ENCODE measurements at regions not wholly inside any gene's neighbourhood (a gene's known extent, or its start where the extent isn't known, plus 50 kb on each side); places are given as distances from the start of the nearest gene placed in this dataset.
"Not testable (repeated sequence)": the region's sequence is repeated elsewhere in the genome, so short reads cannot be mapped to it uniquely, and the experiment has no call there.

DNA sequence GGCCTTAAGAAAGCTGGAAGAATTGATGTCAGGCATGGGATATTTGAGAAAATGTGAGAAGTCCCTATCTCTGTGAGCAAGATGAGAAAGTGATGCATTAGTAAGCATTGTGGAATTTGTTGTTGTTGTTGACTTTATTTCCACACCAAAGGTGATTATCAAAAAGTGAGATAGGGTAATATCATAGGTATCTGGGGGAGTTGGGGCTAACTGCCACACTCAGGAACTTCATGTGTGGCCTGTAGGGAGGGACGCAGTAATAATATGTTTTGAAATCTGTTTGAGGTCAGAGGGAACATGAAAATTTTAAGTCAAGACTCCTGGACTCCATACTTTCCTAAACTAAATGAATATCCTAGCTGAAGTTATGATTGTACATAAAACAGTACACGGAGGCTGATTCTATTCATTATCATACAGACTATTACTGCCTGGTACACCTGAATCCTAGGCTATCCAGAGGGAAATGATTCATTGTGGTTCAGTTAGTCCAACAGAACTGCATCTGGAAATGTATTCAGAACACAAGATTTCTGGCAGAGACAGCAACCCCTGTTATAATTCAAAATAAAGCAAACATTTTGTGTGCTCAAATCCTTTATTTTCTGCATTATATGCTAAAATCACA lies 304.8 kb downstream of the CPS1 start:
- DNase-seq (ENCODE audit: low read depth) = no peak

DNA sequence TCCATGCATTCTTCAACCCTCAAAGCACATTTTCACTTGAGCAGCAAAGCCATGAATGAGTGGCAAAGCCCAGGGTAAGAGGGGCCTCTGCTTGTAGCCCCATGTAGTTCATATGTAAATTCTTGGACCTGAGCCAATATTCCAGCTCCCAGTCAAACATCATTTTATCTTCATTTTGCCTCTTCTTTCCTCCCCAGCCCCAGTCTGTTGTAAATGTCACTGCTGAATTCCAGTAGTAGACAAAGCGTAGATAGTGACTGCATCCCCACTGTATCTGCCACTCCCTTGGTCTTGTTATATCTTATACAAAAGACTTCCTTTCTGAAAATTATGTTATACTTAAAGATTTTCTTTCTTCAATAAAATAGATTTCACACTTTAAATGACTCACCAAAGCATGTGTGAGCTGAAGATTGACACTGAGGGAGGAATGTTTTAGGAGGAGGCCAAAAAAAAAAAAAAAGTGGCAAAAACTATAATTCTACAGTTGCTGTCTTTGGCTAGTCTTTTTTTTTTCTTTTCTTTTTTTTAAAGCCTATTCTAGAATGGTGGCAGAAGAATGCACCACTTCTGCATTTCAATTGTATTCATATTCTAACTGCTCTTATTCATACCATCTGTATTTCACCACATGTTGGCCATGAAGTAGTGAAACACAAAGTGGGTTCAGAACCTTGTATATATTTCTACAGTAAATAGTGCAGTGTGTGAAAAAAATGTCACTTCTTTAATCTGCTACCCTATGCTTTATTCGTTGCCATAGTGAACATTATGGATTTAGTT lies 306.1 kb downstream of the CPS1 start:
- no peak for DNase-seq (ENCODE audit: low read depth)

DNA sequence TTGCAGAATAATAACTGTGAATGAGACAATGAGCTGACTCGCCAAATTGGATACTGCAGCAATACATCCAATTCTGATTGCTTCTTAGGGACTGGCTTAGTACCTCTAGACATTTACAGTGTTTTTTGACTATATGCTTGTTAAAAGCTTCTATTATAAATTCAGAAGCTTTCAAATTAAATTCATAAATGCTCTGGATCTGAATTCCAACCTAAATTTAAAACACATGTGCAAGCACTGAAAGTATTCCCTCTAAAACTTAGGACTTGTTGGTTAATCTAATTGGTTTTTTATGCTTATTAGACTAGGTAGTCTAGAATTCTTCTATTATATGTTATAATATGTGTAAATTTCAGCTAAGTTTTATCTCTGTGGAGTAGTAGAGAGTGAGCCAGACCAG lies 306.9 kb downstream of the CPS1 start:
- no peak for DNase-seq (ENCODE audit: low read depth)

DNA sequence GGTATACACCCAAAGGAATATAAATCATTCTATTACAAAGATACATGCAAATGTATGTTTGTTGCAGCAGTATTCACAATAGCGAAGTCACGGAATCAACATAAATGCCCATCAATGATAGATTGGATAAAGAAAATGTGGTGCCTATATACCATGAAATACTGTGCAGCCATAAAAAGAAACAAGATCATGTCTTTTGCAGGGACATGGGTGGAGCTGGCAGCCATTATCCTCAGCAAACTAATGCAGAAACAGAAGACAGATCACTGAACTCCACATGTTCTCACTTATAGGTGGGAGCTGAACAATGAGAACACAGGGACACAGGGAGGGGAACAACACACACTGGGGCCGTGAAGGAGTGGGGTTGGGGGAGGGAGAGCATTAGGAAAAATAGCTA lies 315.2 kb downstream of the CPS1 start:
- DNase-seq (ENCODE audit: low read depth) = not testable (repeated sequence)

DNA sequence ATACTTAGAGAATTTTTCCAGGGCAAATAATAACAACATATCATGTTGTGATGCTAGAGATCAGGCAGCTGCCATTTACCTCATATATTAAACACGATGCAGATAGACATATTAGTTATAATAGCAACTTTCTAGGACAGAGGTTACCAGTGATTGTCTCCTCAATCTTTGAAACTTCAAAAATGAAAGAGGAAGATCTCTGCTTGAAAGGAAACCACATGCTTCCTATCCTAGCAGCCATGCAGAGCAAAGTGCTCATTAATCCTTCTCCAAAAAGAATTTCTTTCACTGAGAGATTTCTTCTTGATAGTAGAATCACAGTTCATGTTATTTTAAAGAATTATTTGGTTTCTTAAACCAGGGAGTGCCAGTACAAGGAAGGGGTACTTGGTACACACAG lies 317.2 kb downstream of the CPS1 start:
- DNase-seq (ENCODE audit: low read depth) = no peak

DNA sequence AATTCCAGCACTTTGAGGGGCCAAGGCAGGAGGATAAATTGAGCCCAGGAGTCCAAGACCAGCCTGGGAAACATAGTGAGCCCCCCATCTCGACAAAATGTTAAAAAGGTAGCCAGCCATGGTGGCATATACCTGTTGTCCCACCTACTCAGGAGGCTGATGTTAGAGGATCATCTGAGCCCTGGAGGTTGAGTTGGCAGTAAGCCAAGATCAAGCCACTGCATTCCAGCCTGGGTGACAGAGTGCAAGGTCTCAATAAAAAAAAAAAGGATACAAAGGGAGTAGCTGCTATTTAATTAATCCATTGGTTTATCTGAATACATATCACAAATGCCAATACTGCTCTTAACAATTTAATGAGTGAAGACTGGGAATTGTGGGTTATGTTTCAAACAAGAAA lies 327.8 kb downstream of the CPS1 start:
- no peak for DNase-seq (ENCODE audit: low read depth)

DNA sequence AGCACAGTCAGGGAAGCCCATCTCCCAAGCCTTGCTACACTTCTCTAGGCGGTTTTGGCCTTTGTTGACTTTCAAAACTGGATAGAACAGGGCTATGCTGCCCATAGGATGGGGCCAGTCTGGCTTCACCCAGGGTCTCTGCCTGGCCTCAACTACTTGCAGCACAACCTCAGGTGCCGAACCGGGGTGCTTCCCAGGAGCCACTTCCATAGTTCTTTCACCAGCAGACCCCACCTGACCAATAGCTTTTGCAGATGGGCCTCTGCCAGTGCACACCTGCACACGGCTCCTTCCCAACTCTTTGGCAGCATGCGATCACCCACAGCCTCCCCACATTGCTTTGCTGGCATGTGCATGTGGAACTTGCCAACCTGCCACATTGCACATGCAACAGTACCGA lies 331.6 kb downstream of the CPS1 start:
- DNase-seq (ENCODE audit: low read depth) = no peak

DNA sequence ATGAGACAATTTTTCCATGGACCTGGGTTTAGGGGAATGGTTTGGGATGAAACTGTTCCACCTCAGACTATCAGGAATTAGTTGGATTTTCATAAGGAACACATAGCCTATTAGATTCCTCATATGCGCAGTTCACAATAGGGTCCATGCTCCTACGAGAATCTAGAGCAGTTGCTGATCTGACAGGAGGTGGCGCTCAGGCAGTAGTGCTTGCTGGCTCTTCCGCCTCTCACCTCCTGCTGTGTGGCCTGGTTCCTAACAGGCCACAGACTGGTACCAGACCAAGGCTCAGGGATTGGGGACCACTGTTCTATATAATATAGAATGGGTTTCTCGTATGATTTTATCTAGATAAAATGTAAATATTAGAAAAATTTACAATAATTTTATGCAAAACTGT lies 338.7 kb downstream of the CPS1 start:
- DNase-seq (ENCODE audit: low read depth) = no peak

DNA sequence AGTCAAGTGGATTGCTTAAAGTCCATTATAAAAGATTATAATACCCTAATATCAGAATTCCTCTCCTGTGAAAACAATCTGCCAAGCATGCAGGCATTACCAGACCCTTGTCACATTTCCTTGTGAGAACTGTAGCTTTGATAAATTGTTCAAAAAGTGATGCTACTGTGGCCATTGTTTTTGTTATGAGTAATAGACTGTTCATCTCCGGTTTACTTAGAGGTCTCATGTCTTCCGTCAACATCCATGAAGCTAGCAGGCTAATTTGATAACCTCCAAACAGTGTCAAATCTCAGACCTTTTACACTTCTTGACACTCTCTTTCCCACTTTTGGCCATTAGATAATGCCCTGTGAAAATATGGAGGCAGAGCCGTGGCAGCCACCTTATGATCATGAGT lies 342.7 kb downstream of the CPS1 start:
- no peak for DNase-seq (ENCODE audit: low read depth)

DNA sequence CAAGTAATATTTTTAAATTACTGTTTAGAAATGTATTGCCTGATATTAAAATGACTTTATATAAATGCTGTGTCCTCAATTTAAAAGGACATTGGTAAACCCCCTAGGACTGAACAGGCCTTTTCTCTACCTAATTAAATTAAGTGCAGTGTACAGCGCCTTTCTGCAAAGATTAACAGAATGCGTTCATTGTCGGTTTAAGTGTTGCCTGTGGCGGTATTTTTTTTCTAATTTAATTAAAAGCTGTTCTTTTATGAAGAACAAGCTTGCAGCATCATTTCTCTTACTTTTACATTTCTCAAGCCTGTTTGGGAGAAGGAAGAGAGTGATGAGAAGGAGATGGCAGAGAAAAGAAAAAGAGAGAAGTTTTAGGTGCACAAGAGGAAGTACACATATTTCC lies 344.9 kb downstream of the CPS1 start:
- no peak for DNase-seq (ENCODE audit: low read depth)

DNA sequence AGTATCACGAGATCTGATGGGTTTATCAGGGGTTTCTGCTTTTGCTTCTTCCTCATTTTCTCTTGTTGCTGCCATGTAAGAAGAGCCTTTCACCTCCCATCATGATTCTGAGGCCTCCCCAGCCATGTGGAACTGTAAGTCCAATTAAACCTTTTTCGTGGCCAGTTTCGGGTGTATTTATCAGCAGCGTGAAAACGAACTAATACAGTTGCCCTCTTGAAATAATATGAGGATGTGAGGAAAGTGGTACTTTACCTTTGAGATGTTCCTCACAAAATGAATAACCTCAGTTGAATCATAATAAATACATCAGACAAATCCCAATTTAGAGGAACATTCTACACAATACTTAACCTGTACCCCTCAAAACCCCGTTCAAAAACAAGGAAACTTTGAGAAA lies 356.4 kb downstream of the CPS1 start:
- no peak for DNase-seq (ENCODE audit: low read depth)

DNA sequence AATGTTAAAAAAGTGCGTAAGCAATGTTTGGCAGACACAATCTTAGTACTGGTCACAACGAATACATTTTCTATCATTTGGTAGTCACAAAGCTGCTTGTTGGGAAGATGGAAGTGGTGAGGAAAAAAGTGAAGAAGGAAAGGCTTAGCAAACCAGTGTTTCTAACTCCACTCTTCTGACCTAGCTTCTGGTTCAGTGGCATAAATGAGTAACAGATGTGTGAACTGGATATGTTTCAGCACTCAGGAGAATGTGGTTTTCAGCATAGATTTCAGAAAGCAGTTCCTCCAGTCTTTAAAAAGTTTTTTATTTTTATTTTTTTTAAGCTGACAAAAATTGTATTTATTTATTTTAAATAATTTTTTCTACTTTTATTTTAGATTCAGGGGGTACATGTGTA lies 357.1 kb downstream of the CPS1 start:
- no peak for DNase-seq (ENCODE audit: low read depth)

DNA sequence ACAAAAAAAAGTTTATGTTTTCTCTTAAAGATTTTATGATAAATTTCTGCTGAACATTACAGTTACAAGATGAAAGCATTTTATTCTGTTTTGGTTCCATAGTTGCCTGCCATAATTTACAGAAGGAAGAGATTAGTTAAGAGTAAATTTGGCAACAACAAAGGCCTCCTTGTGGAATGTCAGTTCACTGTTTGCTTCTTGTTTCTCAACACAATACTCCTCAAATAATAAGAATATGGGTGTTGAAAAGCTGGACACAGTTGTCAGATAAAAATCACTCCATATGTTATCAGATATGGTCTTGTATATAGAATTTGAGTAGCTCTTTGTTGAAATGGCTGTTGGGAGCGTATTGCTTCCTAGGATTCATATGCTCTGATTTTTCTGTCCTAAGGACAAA lies 359.5 kb downstream of the CPS1 start:
- no peak for DNase-seq (ENCODE audit: low read depth)

DNA sequence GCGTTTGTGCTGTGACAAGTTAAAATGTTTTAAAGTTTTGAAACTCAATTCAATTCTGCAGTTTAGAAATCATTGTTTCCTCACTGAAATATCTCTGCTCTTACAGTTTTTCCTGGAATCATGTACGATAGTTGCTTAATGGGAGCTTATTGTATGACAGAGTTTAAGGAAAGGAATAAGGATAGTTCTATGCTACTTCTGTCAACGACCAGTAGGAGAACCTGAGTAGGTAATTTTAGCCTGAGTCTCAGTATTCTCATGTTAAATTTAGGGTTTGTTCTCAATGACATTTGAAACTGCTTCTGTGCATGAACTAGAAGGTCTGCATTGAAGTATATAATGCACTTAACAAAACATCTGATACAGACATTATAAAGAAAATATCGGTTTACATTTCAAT lies 361.1 kb downstream of the CPS1 start:
- DNase-seq (ENCODE audit: low read depth) = no peak

DNA sequence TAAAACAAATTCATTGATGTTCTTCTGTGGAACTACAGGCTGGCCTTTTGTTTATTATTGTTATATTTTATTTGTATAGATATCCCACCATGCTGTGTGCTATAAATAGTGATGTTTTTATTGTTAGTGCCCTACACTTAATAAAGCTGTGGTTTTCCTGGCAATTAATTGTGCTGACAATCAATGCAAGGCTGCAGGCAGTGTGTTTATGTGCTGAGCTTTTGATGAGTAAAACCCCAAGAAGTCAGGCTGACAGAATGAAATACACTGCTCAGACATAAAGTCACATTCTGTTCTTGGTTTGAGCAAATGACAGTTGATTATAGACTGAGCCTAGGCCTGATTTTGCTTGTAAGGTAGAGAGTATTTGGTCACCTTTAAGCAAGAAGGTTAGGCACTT lies 362.7 kb downstream of the CPS1 start:
- no peak for DNase-seq (ENCODE audit: low read depth)

DNA sequence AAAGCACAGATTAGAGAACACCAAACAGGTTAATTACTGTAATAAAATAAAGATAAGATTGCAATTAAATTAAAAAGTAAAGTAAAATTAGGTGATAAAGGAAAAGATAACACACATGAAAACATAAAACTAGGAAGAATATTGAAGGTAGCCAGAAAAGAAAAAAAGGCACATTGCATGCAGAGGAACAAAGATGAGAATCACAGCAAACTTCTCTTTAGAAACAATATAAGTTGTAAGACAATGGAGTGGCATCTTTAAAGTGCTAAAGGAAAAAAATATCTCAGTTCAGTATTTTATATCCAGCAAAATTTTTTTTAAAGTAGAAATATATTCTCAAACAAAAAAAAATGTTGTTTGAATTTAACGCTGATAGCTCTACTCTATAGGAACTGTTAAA lies 366.0 kb downstream of the CPS1 start:
- DNase-seq (ENCODE audit: low read depth) = no peak

DNA sequence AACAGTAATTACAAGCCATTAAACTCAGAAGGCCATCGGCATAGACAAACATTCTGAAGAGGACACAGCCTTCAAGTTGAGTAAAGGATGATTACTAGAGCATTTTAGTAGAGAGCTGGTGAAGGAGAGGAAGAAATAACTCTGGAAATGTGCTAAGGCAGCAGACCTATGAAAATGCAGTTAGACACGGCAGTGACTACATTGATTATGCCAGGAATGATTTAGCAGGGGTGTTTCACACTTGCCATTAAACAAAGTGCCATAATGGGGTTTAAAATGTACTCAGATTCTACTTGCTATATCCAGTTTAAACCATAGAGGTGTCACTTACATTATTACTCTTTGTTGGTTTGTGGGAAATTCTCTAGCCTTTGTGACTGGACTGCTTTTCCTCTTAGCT lies 372.3 kb downstream of the CPS1 start:
- DNase-seq (ENCODE audit: low read depth) = no peak

DNA sequence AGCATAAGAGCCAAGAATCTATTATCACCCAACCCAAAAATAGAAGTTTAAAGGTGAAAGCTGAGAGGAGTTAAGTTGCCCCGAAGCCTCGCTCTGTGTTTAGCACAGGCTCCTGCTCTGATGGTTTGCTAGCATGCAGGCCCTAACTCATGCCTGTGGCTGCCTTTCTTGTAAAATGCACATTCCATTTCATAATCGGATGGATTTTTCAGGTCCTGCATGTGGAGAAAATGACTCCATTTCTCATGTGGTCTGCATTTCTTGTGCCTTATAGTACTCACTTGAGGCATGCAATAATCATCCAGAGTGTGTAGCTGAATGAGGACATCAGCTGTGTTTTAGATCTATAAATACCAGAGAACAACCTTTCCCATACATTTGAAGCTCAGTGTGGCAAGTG lies 381.8 kb downstream of the CPS1 start:
- no peak for DNase-seq (ENCODE audit: low read depth)

DNA sequence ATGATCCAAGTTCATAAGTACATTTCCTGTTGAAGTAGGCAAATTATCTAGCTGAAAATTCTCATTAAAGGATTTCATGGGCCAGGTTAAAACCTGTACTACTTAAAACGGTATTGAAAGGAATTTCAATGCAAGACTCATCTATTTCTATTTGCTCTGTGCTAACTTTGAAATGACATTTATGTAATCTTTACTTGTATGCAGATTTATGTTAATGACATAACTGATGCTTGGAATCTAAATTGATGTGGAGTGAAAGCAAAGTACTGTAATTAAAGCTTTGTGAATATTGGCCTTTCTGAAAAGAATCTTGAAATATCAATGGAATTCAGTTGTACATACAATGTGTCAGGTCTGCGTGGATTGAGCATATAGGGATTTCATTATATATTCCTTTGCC lies 390.0 kb downstream of the CPS1 start:
- no peak for DNase-seq (ENCODE audit: low read depth)

DNA sequence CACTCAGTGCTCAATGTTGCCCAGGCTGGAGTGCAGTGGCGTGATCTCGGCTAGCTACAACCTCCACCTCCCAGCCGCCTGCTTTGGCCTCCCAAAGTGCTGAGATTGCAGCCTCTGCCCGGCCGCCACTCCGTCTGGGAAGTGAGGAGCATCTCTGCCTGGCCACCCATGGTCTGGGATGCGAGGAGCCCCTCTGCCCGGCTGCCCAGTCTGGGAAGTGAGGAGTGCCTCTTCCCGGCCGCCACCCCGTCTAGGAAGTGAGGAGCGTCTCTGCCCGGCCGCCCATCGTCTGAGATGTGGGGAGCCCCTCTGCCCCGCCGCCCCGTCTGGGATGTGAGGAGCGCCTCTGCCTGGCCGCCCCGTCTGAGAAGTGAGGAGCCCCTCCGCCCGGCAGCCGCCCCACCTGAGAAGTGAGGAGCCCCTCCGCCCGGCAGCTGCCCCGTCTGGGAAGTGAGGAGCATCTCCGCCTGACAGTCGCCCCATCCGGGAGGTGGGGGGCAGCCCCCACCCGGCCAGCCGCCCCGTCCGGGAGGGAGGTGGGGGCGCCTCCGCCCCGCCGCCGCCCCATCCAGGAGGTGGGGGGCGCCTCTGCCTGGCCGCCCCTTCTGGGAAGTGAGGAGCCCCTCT lies 394.1 kb downstream of the CPS1 start:
- not testable (repeated sequence) for DNase-seq (ENCODE audit: low read depth)

DNA sequence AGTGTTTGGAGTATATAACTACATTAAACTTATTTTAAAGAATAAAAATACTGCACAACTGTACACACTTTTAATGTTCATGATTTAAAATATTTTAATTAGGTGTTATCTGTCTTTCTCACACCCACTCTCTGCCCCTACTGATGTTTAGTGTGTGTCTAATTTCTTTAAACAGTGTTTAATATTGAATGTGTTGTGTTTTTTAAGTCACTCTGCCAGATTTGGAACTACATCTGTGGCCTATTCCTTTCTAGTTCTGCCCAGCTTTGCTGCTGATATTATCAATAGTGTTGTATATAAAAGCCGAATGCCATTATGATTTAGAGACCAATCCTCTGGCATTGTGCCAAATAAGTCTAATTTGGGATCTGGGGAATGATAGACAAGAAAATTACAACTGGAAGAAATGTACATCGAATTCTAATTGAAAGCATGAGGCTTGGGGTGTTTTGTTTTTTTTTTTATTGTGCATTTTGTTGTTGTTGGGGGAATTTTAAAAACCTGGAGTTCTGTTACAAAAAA lies 398.0 kb downstream of the CPS1 start:
- DNase-seq (ENCODE audit: low read depth) = no peak

DNA sequence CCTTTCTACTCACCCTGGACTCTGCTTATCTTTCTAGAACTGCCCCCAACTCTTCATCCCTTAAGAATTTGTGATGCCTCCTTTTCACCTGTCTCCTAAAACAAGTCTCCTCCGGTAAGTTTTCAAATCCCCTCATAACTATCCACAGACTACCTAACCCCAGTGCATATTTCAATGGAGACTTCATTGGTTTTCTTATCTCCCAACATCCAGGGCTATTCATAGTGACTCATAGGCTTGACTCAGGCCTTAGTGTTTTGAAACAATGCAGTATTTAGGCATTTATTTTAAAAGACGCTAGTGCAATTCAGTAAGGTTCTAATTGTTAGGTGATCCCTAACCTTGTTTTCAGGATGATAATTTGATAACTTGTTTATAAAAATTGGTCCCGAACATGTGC lies 399.2 kb downstream of the CPS1 start:
- DNase-seq (ENCODE audit: low read depth) = no peak

DNA sequence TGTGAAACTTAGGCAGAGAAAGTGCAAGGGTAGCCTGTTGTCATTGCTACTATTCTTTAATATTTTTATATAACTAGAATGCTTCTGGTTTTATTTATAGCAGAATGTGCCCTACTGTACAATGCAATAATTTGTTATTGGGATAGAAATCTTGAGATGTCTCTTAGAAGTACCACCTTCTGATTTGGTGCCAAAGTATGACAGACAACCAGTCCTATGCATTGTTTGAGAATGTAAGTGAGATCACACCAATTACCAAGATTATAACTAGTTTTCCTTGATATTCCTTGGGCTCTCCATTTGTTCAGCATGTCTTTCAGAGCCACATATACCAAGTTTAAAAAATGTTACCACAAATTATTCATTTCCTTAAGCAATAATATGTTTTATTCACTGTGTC lies 399.7 kb downstream of the CPS1 start:
- no peak for DNase-seq (ENCODE audit: low read depth)

All from EH (cell line).